T-helper 1 cell treated with Interleukin-12 subunit alpha and Interleukin-12 subunit beta and Interleukin-4 antibody, amounts not matched to agents 30 μg/mL and 1 μg/mL, for 36 hours (primary cell): ENCODE measurements at regions not wholly inside any gene's neighbourhood (a gene's known extent, or its start where the extent isn't known, plus 50 kb on each side); places are given as distances from the start of the nearest gene placed in this dataset.
"Not testable (repeated sequence)": the region's sequence is repeated elsewhere in the genome, so short reads cannot be mapped to it uniquely, and the experiment has no call there.

Experiments used
- H3K27ac Mint-ChIP-seq: one replicate; pipeline ENCODE4 v1.8.0; 2021; ENCODE audit warnings: mild to moderate bottlenecking, mixed read lengths
- H3K27me3 Mint-ChIP-seq: one replicate; pipeline ENCODE4 v1.8.0; 2021; ENCODE audit warnings: low read depth, mixed read lengths
- H3K36me3 Mint-ChIP-seq: one replicate; pipeline ENCODE4 v1.8.0; 2021; ENCODE audit warnings: low read depth, mixed read lengths
- H3K4me1 Mint-ChIP-seq: one replicate; pipeline ENCODE4 v1.8.0; 2021; ENCODE audit warnings: low read depth, mixed read lengths
- H3K4me3 Mint-ChIP-seq: one replicate; pipeline ENCODE4 v1.8.0; 2021; ENCODE audit warnings: mild to moderate bottlenecking, moderate library complexity, mixed read lengths
- H3K9me3 Mint-ChIP-seq: one replicate; pipeline ENCODE4 v1.8.0; 2021; ENCODE audit warnings: mixed read lengths

DNA sequence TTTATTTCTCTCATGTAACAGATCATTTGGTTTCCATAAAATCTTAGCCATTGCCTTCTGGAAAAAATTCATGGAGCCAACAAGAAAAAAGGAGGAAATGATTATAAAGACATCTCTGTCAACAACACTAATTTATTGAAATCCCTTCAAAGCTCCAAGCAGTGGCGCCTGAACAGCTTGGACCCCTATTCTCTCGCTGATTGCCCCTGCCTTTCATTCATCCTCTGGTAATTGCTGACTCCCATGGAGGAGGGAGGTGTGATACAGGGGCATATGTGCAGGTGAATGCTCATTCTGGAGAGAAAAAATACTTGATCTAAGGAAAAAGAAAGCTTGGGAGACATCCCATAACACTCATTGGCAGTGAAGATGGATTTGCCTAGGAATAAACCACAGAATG, 345.5 kb downstream of the FGFR2 start:
- Mint-ChIP-seq H3K27ac (no peak overlapping the region), H3K27me3 (no peaks in the 10 kb centered on the region), H3K36me3 (no peaks in the 10 kb centered on the region), H3K4me1 (no peaks in the 10 kb centered on the region), H3K4me3 (no peak overlapping the region), H3K9me3 (no peaks in the 10 kb centered on the region)

DNA sequence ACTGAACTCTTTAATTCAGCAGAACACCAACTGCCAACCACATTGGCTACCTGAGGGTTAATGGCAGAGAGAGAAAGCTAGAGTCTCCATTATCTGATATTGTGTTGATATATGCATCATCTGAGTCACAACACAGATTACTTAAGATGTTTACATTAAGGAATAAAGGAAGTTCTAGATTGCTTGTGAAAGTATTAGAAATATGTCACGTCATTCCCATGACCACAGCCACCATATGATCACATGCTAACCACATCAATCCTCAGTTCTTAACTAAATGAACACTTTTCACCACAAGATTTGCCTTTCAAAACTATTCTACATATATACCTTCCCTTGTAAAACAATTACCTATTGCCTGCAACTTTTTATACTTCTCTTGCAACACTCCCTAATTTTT, 337.9 kb downstream of the FGFR2 start:
- no peaks in the 10 kb centered on the region for H3K36me3 Mint-ChIP-seq
- H3K4me1 Mint-ChIP-seq = no peaks in the 10 kb centered on the region
- H3K9me3 Mint-ChIP-seq = no peaks in the 10 kb centered on the region
- H3K27ac Mint-ChIP-seq = no peak overlapping the region
- no peaks in the 10 kb centered on the region for H3K27me3 Mint-ChIP-seq
- no peak overlapping the region for H3K4me3 Mint-ChIP-seq

DNA sequence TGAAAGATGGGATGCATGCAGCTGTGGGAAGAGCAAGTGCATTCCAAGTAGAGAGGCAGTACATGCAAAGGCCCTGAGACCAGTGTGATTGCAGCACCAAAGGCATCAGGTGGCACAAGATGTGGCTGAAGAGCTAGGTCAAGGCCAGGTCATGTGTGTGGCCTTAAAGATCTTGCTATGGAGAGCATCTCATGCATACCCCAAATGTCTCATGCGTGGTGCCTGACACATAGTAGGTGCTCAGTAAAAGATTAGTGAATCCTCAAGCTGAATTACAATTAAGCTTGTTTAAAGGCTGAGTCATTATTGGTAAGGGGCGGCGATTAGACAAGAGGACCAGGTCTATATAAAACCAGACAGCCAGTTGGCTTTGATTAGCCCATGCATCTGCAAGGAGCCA, 336.6 kb downstream of the FGFR2 start:
- Mint-ChIP-seq H3K27ac (no peak overlapping the region), H3K4me1 (no peaks in the 10 kb centered on the region), H3K27me3 (no peaks in the 10 kb centered on the region), H3K36me3 (no peaks in the 10 kb centered on the region), H3K9me3 (no peaks in the 10 kb centered on the region), H3K4me3 (no peak overlapping the region)

DNA sequence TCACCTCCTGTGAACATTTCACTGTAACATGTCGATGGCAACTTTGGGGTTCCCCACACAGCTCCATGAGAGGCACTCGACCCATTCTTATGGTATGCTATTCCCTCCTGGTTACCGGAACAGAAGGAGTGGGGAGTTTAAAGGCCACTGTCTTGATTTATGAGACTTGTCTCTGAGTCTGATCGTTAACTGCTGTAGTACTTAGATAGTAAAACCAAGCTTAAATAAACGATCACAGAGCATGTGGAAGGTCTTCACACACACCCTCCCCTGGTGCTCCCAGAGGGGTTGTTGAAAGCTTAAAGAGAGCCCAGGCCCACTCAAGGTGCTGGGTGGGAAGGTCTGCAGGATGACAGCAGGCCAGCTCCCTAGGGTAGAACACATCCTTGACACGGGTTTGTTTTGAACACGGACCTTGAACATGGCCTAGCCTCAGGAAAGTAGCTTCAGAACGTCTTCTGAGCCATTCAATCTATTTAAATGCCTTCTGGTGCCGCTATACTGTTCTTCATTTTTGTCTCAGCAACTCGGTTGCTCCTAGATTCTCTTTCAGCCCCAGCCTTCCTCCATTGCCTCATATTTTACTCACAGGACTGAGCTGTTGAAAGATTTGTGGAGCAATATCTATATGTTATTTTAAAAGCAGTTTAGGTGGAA, 335.3 kb downstream of the FGFR2 start:
- Mint-ChIP-seq H3K36me3 (no peaks in the 10 kb centered on the region), H3K4me3 (no peak overlapping the region), H3K9me3 (no peaks in the 10 kb centered on the region), H3K27ac (no peak overlapping the region), H3K4me1 (no peaks in the 10 kb centered on the region), H3K27me3 (no peaks in the 10 kb centered on the region)

DNA sequence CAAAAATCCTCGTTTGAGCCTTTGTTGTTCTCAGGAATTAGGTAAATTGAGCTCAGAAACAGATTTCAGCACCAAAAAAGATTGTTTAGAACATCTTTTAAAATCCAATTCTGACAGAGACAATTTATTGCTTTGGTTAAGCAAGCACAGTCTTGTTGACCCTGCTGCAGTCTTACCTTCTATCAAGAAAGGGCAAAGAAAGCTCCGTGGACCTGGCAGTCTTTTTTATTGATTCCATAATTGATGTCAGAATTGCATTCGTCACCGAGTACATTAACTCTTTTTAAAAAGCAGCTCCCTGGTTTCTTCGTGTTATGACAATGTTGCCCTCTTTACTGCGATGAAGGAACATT, 334.8 kb downstream of the FGFR2 start:
- no peaks in the 10 kb centered on the region for H3K36me3 Mint-ChIP-seq
- H3K4me1 Mint-ChIP-seq = no peaks in the 10 kb centered on the region
- no peaks in the 10 kb centered on the region for H3K9me3 Mint-ChIP-seq
- H3K27me3 Mint-ChIP-seq = no peaks in the 10 kb centered on the region
- H3K27ac Mint-ChIP-seq = no peak overlapping the region
- no peak overlapping the region for H3K4me3 Mint-ChIP-seq

DNA sequence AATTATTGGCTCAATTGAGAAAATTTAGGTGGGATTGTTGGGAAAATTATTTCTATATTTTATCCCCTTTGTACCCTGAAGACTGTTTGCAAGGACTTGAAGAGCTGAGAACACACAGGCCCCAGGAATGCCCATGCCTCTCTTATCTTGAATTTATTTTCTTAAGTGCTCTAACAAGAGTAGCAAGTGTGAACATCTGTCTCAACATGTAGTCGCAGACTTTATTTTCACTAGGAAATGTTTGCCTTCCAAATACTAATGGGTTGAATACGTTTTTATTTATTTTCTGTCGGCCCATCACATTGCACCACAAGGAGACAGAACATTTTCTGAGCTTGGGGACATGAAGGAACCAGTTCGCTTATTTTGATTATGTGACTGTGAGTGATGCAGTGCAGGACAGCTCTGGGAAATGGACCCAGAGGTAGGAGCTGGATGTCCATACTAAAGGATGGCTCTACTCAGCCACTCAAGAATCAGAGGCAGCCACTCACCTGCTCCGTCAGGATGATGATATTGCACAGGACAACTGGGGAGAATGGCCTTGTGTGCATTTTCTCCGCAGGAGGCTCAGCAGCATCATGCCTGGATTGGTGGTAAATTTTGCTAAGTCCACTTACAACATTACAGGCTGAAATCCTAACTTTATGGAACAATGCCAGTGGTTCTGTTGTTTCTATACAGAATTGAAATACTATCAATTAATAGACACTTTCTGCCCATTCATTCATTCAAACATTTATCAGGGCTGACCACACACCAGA, 332.7 kb downstream of the FGFR2 start:
- Mint-ChIP-seq H3K27me3 (no peaks in the 10 kb centered on the region), H3K9me3 (no peaks in the 10 kb centered on the region), H3K36me3 (no peaks in the 10 kb centered on the region), H3K4me3 (no peak overlapping the region), H3K27ac (no peak overlapping the region), H3K4me1 (no peaks in the 10 kb centered on the region)

DNA sequence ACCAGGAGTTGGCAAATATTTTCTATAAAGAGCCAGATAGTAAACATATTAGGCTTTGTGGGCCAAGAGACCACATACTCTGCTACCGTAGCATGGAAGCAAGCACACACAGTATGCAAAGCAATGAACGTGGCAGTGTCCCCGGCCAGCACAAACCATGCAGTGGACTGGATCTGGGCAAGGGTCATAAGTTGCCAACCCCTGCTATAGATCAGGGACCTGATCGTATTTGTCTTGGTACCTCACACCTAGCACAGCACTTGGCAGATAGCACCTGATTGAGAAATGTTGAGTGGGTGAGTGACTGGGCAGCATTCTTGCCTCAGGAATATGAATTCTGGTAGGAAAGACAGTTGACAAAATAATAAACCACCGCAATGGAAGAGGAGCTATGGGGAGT, 331.9 kb downstream of the FGFR2 start:
- no peak overlapping the region for H3K27ac Mint-ChIP-seq
- no peaks in the 10 kb centered on the region for H3K9me3 Mint-ChIP-seq
- H3K27me3 Mint-ChIP-seq = no peaks in the 10 kb centered on the region
- H3K4me1 Mint-ChIP-seq = no peaks in the 10 kb centered on the region
- no peak overlapping the region for H3K4me3 Mint-ChIP-seq
- no peaks in the 10 kb centered on the region for H3K36me3 Mint-ChIP-seq

DNA sequence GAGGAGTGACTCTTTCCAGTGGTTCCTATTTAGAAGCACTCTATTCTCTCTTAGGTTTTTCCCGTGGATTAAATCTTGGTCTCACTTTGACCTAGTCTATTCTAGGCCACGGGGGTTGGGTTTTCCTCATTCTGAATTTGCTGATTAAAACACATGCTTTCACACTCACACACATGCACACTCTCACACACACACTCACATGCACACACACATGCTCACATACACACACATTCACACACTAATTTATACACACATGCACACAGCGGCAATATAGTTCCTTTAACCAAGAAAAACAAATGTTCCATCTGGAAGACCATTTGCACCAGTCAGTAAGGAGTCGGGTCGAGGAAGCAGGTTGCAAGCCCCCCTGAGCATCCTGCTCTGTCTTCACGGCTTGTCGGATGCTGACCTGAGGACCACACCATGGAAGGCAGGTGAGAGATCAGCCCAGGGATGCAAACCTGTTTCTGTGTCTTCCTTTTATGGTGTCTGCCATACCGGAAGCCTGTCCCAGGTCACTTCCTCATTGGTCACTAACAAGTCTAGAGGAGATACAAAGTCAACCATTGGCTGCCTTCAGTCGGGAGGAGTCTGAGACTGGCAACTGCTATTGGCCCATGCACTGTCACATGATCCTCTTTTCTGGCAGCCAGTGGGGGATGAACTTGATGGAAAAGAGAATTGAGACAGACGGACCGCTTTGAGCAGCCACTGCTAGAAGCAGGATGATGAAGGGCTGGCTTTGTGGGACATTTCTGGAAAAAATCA, 330.8 kb downstream of the FGFR2 start:
- Mint-ChIP-seq H3K4me1 (no peaks in the 10 kb centered on the region), H3K27ac (no peak overlapping the region), H3K36me3 (no peaks in the 10 kb centered on the region)

DNA sequence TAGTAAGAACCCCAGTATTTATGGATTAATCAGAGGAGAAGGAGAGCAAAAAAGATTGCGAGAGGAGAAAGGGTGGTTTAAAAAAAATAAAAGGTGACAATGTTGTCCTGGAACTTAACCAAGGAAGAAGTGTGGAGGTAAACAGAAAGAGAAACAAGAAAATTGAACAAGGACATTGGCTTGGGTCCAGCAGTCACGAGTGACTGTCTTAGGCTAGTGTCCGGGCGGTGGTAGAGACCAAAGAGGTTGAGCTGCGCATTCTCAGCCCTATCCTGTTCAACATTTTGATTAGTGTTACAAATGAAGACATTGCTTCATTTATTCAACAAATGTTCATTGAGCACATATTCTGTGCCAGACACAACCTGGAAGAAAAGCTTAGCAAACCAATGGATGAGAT, 329.9 kb downstream of the FGFR2 start:
- H3K9me3 Mint-ChIP-seq = no peaks in the 10 kb centered on the region
- no peak overlapping the region for H3K4me3 Mint-ChIP-seq
- H3K27me3 Mint-ChIP-seq = no peaks in the 10 kb centered on the region
- no peaks in the 10 kb centered on the region for H3K4me1 Mint-ChIP-seq
- no peaks in the 10 kb centered on the region for H3K36me3 Mint-ChIP-seq
- H3K27ac Mint-ChIP-seq = no peak overlapping the region

More for the DNA sequence above, 330.8 kb downstream of the FGFR2 start:
- no peaks in the 10 kb centered on the region for H3K27me3 Mint-ChIP-seq
- no peak overlapping the region for H3K4me3 Mint-ChIP-seq
- H3K9me3 Mint-ChIP-seq = no peaks in the 10 kb centered on the region

DNA sequence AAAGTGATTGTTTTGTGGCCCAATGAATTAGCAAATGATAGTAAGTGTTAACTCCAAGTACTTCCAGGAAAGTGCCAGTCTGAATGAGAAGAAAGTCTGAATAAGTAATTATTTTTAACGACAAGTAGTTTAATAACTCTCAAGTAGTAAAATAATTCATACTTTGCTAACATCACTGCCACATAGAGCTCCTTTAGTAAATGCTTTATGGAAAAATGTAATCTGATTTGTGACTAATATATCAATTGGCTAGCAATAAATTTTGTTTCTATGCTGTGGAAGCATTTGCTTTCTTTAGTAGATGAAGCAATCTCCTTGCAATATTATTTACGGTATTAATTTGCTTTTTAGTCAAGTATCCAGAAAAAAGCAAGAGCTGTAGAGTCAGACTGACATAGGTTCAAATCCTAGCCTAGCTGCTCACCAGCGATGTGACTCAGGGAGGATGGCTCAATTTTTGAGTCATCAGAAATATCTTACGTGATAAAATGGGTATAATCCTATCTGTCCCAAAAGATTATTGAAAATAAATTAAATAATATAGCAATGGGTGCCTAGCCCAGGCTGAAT, 329.3 kb downstream of the FGFR2 start:
- Mint-ChIP-seq H3K4me1 (no peaks in the 10 kb centered on the region), H3K4me3 (no peak overlapping the region), H3K36me3 (no peaks in the 10 kb centered on the region), H3K9me3 (no peaks in the 10 kb centered on the region), H3K27ac (no peak overlapping the region), H3K27me3 (no peaks in the 10 kb centered on the region)

DNA sequence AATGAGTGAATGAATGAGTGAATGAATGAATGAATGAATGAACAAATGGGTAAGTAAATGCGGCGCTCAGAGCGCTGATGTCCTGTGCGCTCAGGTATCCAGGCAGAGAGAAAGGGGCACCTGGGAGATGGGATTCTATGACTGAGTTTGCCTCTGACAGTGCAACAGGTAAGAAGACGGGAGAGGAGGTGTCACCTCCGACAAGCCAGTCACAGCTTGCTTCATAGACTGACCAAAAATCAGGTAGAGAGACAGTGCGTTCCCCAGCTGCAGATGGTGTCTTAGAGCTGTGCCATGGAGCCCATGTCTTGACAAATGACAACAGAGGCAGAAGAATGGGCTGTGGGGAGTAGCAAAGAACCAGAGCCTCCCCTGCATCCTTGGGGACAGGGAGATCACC, 327.3 kb downstream of the FGFR2 start:
- no peaks in the 10 kb centered on the region for H3K9me3 Mint-ChIP-seq
- no peaks in the 10 kb centered on the region for H3K27me3 Mint-ChIP-seq
- H3K27ac Mint-ChIP-seq = no peak overlapping the region
- H3K4me1 Mint-ChIP-seq = no peaks in the 10 kb centered on the region
- H3K4me3 Mint-ChIP-seq = no peak overlapping the region
- no peaks in the 10 kb centered on the region for H3K36me3 Mint-ChIP-seq

DNA sequence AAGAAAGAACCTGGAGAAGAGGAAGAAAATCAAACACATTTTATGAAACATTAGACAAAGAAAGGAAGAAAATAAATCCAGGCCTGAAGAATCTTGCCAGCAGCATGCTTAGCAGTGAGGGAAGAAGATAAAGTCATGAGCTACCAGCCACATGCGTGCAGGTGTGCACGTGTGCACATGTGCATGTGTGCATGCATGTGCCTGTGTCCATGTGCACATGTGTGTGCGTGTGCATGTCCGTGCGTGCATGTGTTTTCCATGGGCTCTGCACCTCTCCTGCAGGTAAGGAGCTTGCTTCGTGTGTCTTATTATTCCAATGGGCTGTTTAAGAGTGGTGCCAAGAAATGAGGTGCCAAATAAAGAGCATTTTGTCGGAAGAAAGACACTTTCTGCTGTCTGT, 322.2 kb downstream of the FGFR2 start:
- Mint-ChIP-seq H3K27ac (no peak overlapping the region), H3K36me3 (no peaks in the 10 kb centered on the region), H3K4me3 (no peak overlapping the region), H3K27me3 (no peaks in the 10 kb centered on the region), H3K9me3 (no peaks in the 10 kb centered on the region), H3K4me1 (no peaks in the 10 kb centered on the region)

DNA sequence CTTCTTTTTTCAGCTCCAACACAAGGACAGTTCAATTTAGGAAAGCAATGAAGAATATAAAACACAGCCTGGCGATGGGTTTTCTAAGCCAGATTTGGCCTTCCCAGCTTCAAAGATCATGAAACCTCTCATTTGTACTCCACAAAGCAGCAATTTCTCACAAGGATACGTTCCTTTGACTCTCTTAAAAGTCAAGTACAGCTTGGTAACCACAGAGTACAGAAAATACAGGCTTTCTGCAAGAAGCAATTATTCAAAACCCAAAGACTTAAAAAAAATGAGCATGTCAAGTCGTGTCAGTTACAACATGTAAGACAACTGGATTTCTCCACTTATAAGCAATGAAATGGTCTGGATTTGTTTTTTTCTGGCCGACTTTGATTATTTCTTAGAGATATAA, 321.4 kb downstream of the FGFR2 start:
- no peak overlapping the region for H3K4me3 Mint-ChIP-seq
- no peaks in the 10 kb centered on the region for H3K36me3 Mint-ChIP-seq
- H3K27ac Mint-ChIP-seq = no peak overlapping the region
- H3K27me3 Mint-ChIP-seq = no peaks in the 10 kb centered on the region
- H3K9me3 Mint-ChIP-seq = no peaks in the 10 kb centered on the region
- H3K4me1 Mint-ChIP-seq = no peaks in the 10 kb centered on the region

DNA sequence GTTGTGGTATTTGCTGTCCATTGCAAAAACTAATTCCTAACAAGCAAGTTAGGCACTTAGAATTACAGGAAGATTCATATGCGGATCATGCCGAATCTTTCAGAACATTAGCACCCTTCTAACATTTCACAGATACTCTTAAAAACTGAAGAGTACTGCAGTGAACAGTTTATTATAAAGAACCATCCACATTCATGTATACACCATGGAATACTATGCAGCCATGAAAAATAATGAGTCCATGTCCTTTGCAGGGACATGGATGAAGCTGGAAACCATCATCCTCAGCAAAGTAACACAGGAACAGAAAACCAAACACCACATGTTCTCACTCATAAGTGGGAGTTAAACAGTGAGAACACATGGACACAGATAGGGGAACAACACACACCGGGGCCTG, 319.9 kb downstream of the FGFR2 start:
- H3K27me3 Mint-ChIP-seq, H3K4me3 Mint-ChIP-seq: not testable (repeated sequence)

DNA sequence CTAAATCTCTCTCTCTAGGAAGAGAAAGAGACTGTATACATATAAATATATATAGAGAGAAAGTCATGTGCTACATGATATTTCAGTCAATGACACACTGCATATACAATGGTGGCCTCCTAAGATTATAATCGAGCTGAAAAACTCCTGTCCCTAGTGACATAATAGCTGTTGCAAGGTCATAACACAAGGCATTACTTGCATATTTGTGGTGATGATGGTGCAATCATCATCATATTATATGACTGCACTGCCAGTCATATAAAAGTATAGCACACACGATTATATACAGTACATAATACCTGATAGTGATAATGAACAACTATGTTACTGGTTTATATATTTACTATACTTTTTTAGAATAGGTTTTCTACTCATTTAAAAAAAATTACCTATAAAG, 316.7 kb downstream of the FGFR2 start:
- no peak overlapping the region for H3K27ac Mint-ChIP-seq
- H3K4me3 Mint-ChIP-seq = no peak overlapping the region
- H3K9me3 Mint-ChIP-seq = no peaks in the 10 kb centered on the region
- no peaks in the 10 kb centered on the region for H3K36me3 Mint-ChIP-seq
- H3K4me1 Mint-ChIP-seq = no peaks in the 10 kb centered on the region
- no peaks in the 10 kb centered on the region for H3K27me3 Mint-ChIP-seq

More for the DNA sequence above, 319.9 kb downstream of the FGFR2 start:
- not testable (repeated sequence) for H3K27ac Mint-ChIP-seq, H3K9me3 Mint-ChIP-seq, H3K36me3 Mint-ChIP-seq, H3K4me1 Mint-ChIP-seq
